ENCODE measurements at regions not wholly inside any gene's neighbourhood (a gene's known extent, or its start where the extent isn't known, plus 50 kb on each side); places are given as distances from the start of the nearest gene placed in this dataset.

- no peak overlapping the region for H3K27ac ChIP-seq (ENCODE audit: low read length)
- H3F3A ChIP-seq (ENCODE audit: insufficient read depth, low read length) = no peaks in the 10 kb centered on the region
- DNase-seq = no peak
- H3K4me1 ChIP-seq (ENCODE audit: low read length) = no peaks in the 10 kb centered on the region
- no peak overlapping the region for H2AFZ ChIP-seq (ENCODE audit: low read length)
- H3K9me2 ChIP-seq (replicated peaks; ENCODE audit: insufficient read depth, low read length) = no peaks in the 10 kb centered on the region
- no peaks in the 10 kb centered on the region for H3K79me2 ChIP-seq (ENCODE audit: low read length)
- no peak overlapping the region for H3K9ac ChIP-seq (ENCODE audit: low read length)
- H3K9me3 ChIP-seq (replicated peaks; ENCODE audit: insufficient read depth, low read length) = no peaks in the 10 kb centered on the region
- H3K4me3 ChIP-seq (ENCODE audit: low read length) = no peak overlapping the region
- H3K36me3 ChIP-seq (replicated peaks; ENCODE audit: insufficient read depth, low read length) = no peaks in the 10 kb centered on the region
- no peaks in the 10 kb centered on the region for H4K20me1 ChIP-seq (ENCODE audit: insufficient read depth, low read length)
- no peaks in the 10 kb centered on the region for H3K27me3 ChIP-seq (replicated peaks; ENCODE audit: insufficient read depth, low read length)
- TF ChIP-seq EZH2phosphoT487 (IDR thresholded peaks at IDR 0.05; ENCODE audit: low read length) = no peak
- no peak for TF ChIP-seq EZH2 (optimal IDR thresholded peaks at IDR 0.05; ENCODE audit: low read depth, low read length)
- no peak for TF ChIP-seq CTCF (IDR thresholded peaks at IDR 0.05; ENCODE audit: low read length)
- no peak overlapping the region for H3K4me2 ChIP-seq (ENCODE audit: low read depth, low read length)
These were observed 114.8 kb downstream of the ZNF622 start for GRCh38 chr5:16350816-16351215.

GRCh38 chr5:16346380-16346779, 119.2 kb downstream of the ZNF622 start:
- Histone ChIP-seq H3K36me3 (replicated peaks; ENCODE audit: insufficient read depth, low read length) (no peaks in the 10 kb centered on the region), H3K79me2 (ENCODE audit: low read length) (no peaks in the 10 kb centered on the region), H3K9me3 (replicated peaks; ENCODE audit: insufficient read depth, low read length) (no peaks in the 10 kb centered on the region), H3K4me3 (ENCODE audit: low read length) (no peak overlapping the region), H3K27me3 (replicated peaks; ENCODE audit: insufficient read depth, low read length) (no peaks in the 10 kb centered on the region), H4K20me1 (ENCODE audit: insufficient read depth, low read length) (no peaks in the 10 kb centered on the region), H3K27ac (ENCODE audit: low read length) (no peak overlapping the region), H3K9me2 (replicated peaks; ENCODE audit: insufficient read depth, low read length) (no peaks in the 10 kb centered on the region), H2AFZ (ENCODE audit: low read length) (no peak overlapping the region), H3K4me2 (ENCODE audit: low read depth, low read length) (no peak overlapping the region), H3F3A (ENCODE audit: insufficient read depth, low read length) (no peaks in the 10 kb centered on the region), H3K9ac (ENCODE audit: low read length) (no peak overlapping the region), H3K4me1 (ENCODE audit: low read length) (no peaks in the 10 kb centered on the region)
- no peak for DNase-seq
- TF ChIP-seq EZH2phosphoT487 (IDR thresholded peaks at IDR 0.05; ENCODE audit: low read length) (no peak), CTCF (IDR thresholded peaks at IDR 0.05; ENCODE audit: low read length) (no peak), EZH2 (optimal IDR thresholded peaks at IDR 0.05; ENCODE audit: low read depth, low read length) (no peak)

GRCh38 chr5:16345454-16345853, 120.1 kb downstream of the ZNF622 start:
- Histone ChIP-seq H2AFZ (ENCODE audit: low read length) (no peak overlapping the region), H3K9me3 (replicated peaks; ENCODE audit: insufficient read depth, low read length) (no peaks in the 10 kb centered on the region), H3K4me2 (ENCODE audit: low read depth, low read length) (no peak overlapping the region), H4K20me1 (ENCODE audit: insufficient read depth, low read length) (no peaks in the 10 kb centered on the region), H3K27ac (ENCODE audit: low read length) (no peak overlapping the region), H3K9ac (ENCODE audit: low read length) (no peak overlapping the region), H3K4me1 (ENCODE audit: low read length) (no peaks in the 10 kb centered on the region), H3K79me2 (ENCODE audit: low read length) (no peaks in the 10 kb centered on the region), H3K9me2 (replicated peaks; ENCODE audit: insufficient read depth, low read length) (no peaks in the 10 kb centered on the region), H3K27me3 (replicated peaks; ENCODE audit: insufficient read depth, low read length) (no peaks in the 10 kb centered on the region), H3K4me3 (ENCODE audit: low read length) (no peak overlapping the region), H3F3A (ENCODE audit: insufficient read depth, low read length) (no peaks in the 10 kb centered on the region), H3K36me3 (replicated peaks; ENCODE audit: insufficient read depth, low read length) (no peaks in the 10 kb centered on the region)
- TF ChIP-seq EZH2 (optimal IDR thresholded peaks at IDR 0.05; ENCODE audit: low read depth, low read length) = no peak
- no peak for TF ChIP-seq EZH2phosphoT487 (IDR thresholded peaks at IDR 0.05; ENCODE audit: low read length)
- TF ChIP-seq CTCF (IDR thresholded peaks at IDR 0.05; ENCODE audit: low read length) = no peak
- DNase-seq = no peak
